ENCODE measurements at regions not wholly inside any gene's neighbourhood (a gene's known extent, or its start where the extent isn't known, plus 50 kb on each side); places are given as distances from the start of the nearest gene placed in this dataset.
"Not testable (repeated sequence)": the region's sequence is repeated elsewhere in the genome, so short reads cannot be mapped to it uniquely, and the experiment has no call there.

DNA sequence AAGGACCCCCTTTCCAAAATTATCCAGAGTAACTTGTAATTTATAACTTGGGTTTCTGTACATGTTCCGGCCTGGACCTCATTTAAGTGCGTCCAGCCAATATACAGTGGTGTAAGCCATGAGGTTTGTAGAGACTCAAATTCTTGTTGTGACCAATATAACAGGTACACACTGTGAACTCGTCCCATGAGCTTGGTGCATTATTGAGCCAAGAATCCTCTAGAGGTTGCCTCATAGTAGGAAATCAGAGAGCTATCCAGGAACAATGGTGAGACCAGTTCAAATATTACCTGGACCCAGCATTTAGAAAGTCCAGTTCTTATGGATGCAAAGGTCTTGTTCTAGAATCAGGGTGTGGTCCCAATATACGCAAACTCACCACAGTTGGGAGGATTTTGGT, 138.2 kb downstream of the NPIPB5 start:
- Histone ChIP-seq H3K4me3 (ENCODE audit: low read length in 2 of 2) (no peak overlapping the region), H3K4me1 (ENCODE audit: control insufficient read depth in 2 of 2, insufficient read depth in 2 of 2, low read length in 2 of 2) (no peaks in the 10 kb centered on the region), H3K27me3 (ENCODE audit: control insufficient read depth in 2 of 2, insufficient read depth in 2 of 2, low read length in 2 of 2) (peaks cover 8 to 19% of the 10 kb centered on the region in 2 donors)

DNA sequence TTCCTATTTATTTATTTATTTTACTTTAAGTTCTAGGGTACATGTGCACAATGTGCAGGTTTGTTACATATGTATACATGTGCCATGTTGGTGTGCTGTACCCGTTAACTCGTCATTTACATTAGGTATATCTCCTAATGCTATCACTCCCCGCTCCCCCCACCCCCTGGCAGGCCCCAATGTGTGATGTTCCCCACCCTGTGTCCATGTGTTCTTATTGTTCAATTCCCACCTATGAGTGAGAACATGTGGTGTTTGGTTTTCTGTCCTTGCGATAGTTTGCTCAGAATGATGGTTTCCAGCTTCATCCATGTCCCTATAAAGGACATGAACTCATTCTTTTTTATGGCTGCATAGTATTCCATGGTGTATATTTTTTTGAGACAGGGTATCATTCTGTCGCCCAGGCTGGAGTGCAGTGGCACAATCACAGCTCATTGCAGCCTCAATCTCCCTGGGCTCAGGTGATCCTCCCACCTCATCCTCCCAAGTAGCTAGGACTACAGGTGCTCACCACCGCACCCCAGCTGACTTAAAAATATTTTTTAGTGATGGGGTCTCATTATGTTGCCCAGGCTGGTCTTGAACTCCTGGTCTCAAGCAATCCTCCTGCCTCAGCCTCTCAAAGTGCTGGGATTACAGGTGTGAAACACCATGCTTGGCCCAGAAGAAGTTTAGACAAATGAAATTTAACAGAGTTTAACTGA, 140.6 kb downstream of the NPIPB5 start:
- H3K9me3 ChIP-seq (ENCODE audit: control insufficient read depth in 2 of 2, low read length in 2 of 2); H3K9ac ChIP-seq (ENCODE audit: low read depth in 1 of 2, low read length in 2 of 2); H3K36me3 ChIP-seq (ENCODE audit: control insufficient read depth in 2 of 2, insufficient read depth in 2 of 2, low read length in 2 of 2); H3K4me3 ChIP-seq (ENCODE audit: low read length in 2 of 2); H3K4me1 ChIP-seq (ENCODE audit: control insufficient read depth in 2 of 2, insufficient read depth in 2 of 2, low read length in 2 of 2); H3K27ac ChIP-seq (ENCODE audit: low read depth in 2 of 2, low read length in 2 of 2): not testable (repeated sequence)
- peaks cover 2 to 15% of the 10 kb centered on the region in 2 donors for H3K27me3 ChIP-seq (ENCODE audit: control insufficient read depth in 2 of 2, insufficient read depth in 2 of 2, low read length in 2 of 2)

More for the DNA sequence above, 138.2 kb downstream of the NPIPB5 start:
- Histone ChIP-seq H3K36me3 (ENCODE audit: control insufficient read depth in 2 of 2, insufficient read depth in 2 of 2, low read length in 2 of 2) (no peaks in the 10 kb centered on the region), H3K27ac (ENCODE audit: low read depth in 2 of 2, low read length in 2 of 2) (no peak overlapping the region), H3K9me3 (ENCODE audit: control insufficient read depth in 2 of 2, low read length in 2 of 2) (no peaks in the 10 kb centered on the region), H3K9ac (ENCODE audit: low read depth in 1 of 2, low read length in 2 of 2) (no peak overlapping the region)

DNA sequence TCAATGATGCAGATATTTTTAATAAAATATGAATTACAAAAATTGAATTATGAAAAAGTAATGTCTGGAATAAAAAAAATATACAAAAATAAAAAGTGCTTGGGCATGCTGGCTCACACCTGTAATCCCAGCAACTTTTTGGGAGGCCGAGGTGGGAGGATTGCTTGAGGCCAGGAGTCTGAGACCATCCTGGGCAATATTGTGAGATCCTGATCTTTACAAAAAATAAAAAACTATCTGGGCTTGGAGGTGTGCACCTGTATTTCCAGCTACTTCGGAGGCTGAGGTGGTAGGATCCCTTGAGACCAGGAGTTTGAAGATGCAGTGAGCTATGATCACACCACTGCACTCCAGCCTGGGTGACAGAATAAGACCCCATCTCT, 141.8 kb downstream of the NPIPB5 start:
- H3K4me3 ChIP-seq (ENCODE audit: low read length in 2 of 2) = no peak overlapping the region
- no peak overlapping the region for H3K27ac ChIP-seq (ENCODE audit: low read depth in 2 of 2, low read length in 2 of 2)
- no peaks in the 10 kb centered on the region for H3K9me3 ChIP-seq (ENCODE audit: control insufficient read depth in 2 of 2, low read length in 2 of 2)
- H3K27me3 ChIP-seq (ENCODE audit: control insufficient read depth in 2 of 2, insufficient read depth in 2 of 2, low read length in 2 of 2) = peaks cover 2 to 12% of the 10 kb centered on the region in 2 donors
- no peak overlapping the region for H3K9ac ChIP-seq (ENCODE audit: low read depth in 1 of 2, low read length in 2 of 2)
- H3K36me3 ChIP-seq (ENCODE audit: control insufficient read depth in 2 of 2, insufficient read depth in 2 of 2, low read length in 2 of 2) = no peaks in the 10 kb centered on the region
- no peaks in the 10 kb centered on the region for H3K4me1 ChIP-seq (ENCODE audit: control insufficient read depth in 2 of 2, insufficient read depth in 2 of 2, low read length in 2 of 2)

DNA sequence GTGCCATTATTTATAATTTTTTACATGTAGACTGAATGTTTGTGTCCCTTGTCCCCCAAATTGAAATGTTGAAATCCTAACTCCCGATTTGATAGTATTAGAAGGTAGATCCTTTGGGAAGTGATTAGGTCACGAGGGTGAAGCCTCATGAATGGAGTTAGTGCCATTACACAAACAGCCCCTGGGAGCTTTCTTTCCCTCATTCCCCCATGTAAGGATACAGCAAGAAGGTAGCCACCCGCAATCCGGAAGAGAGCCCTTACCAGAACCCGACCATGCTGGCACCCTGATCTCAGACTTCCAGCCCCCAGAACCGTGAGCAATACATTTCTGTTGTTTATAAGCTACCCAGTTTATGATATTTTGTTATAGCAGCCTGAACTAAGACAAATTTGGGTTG, 143.2 kb downstream of the NPIPB5 start:
- Histone ChIP-seq H3K4me3 (ENCODE audit: low read length in 2 of 2) (no peak overlapping the region), H3K36me3 (ENCODE audit: control insufficient read depth in 2 of 2, insufficient read depth in 2 of 2, low read length in 2 of 2) (no peaks in the 10 kb centered on the region), H3K27ac (ENCODE audit: low read depth in 2 of 2, low read length in 2 of 2) (no peak overlapping the region), H3K27me3 (ENCODE audit: control insufficient read depth in 2 of 2, insufficient read depth in 2 of 2, low read length in 2 of 2) (peaks cover 0 to 8% of the 10 kb centered on the region in 2 donors), H3K9me3 (ENCODE audit: control insufficient read depth in 2 of 2, low read length in 2 of 2) (no peaks in the 10 kb centered on the region), H3K9ac (ENCODE audit: low read depth in 1 of 2, low read length in 2 of 2) (no peak overlapping the region), H3K4me1 (ENCODE audit: control insufficient read depth in 2 of 2, insufficient read depth in 2 of 2, low read length in 2 of 2) (no peaks in the 10 kb centered on the region)

DNA sequence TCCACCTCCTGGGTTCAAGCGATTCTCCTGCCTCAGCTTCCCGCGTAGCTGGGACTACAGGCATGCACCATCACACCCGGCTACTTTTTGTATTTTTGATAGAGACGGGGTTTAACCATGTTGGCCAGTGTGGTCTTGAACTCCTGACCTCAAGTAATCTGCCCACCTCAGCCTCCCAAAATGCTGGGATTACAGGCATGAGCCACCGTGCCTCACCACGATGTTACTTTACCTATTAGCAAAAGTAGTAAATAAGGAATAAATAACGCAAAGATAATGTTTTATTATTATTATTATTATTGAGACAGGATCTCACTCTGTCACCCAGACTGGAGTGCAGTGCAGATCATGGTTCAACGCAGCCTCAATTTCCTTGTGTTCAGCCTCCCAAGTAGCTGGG, 145.9 kb downstream of the NPIPB5 start:
- not testable (repeated sequence) for H3K36me3 ChIP-seq (ENCODE audit: control insufficient read depth in 2 of 2, insufficient read depth in 2 of 2, low read length in 2 of 2); H3K9me3 ChIP-seq (ENCODE audit: control insufficient read depth in 2 of 2, low read length in 2 of 2); H3K27ac ChIP-seq (ENCODE audit: low read depth in 2 of 2, low read length in 2 of 2); H3K4me1 ChIP-seq (ENCODE audit: control insufficient read depth in 2 of 2, insufficient read depth in 2 of 2, low read length in 2 of 2); H3K27me3 ChIP-seq (ENCODE audit: control insufficient read depth in 2 of 2, insufficient read depth in 2 of 2, low read length in 2 of 2); H3K9ac ChIP-seq (ENCODE audit: low read depth in 1 of 2, low read length in 2 of 2); H3K4me3 ChIP-seq (ENCODE audit: low read length in 2 of 2)

DNA sequence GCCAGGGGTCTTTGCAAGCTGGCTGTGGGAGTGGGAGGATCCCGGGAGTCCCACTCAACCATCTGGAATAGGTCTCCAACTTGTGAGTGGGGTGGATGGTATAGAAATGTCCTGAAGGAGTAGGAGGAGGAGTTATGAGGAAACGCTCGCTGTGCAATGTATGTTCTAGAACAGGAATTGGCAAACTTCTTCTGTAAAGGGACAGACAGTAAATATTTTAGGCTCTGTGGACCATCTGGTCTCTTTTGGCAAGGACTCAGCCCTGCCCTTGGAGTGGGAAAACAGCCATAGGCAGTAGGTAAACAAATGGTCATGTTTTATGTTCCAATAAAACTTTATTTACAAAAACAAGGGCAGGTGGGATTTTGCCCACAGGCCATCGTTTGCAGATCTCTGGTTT, 149.2 kb downstream of the NPIPB5 start:
- Histone ChIP-seq H3K9ac (ENCODE audit: low read depth in 1 of 2, low read length in 2 of 2) (no peak overlapping the region), H3K36me3 (ENCODE audit: control insufficient read depth in 2 of 2, insufficient read depth in 2 of 2, low read length in 2 of 2) (no peaks in the 10 kb centered on the region), H3K4me1 (ENCODE audit: control insufficient read depth in 2 of 2, insufficient read depth in 2 of 2, low read length in 2 of 2) (no peaks in the 10 kb centered on the region), H3K9me3 (ENCODE audit: control insufficient read depth in 2 of 2, low read length in 2 of 2) (no peaks in the 10 kb centered on the region), H3K4me3 (ENCODE audit: low read length in 2 of 2) (no peak overlapping the region), H3K27ac (ENCODE audit: low read depth in 2 of 2, low read length in 2 of 2) (no peak overlapping the region), H3K27me3 (ENCODE audit: control insufficient read depth in 2 of 2, insufficient read depth in 2 of 2, low read length in 2 of 2) (peaks cover 0 to 7% of the 10 kb centered on the region in 2 donors)

DNA sequence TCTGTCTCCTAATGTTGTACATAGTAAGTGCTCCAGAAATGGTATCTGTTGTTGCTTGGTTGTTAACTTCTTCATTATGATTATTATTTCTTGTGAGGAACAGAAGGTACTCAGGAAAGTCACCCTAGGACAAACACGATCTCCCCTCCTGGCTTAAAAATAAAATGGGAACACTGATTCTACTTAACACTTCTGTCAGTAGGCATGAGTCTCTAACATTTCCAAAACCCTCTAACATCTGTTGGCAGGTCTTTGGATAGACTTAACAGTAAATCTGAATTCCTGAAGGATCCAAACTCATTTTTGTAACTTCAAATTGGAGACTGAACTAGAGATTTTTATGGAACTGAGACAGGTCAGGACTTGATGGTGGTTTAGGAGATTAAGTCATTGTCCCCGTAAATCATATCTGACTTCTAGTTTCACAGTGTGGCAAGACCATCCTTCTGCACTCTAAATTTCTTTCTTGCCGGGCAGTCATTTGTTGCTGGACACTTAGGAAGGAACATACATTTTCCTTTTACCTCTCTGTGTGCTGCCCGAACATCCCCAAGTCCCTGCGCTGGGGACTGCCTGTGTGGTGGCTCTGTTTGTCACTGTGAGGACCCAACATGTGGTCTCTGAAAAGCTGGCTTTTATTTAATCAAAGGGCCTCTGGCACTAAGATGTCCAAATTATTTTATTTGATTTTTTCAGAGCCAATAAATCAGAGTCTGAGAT, 149.9 kb downstream of the NPIPB5 start:
- Histone ChIP-seq H3K4me1 (ENCODE audit: control insufficient read depth in 2 of 2, insufficient read depth in 2 of 2, low read length in 2 of 2) (no peaks in the 10 kb centered on the region), H3K36me3 (ENCODE audit: control insufficient read depth in 2 of 2, insufficient read depth in 2 of 2, low read length in 2 of 2) (no peaks in the 10 kb centered on the region), H3K27ac (ENCODE audit: low read depth in 2 of 2, low read length in 2 of 2) (no peak overlapping the region), H3K27me3 (ENCODE audit: control insufficient read depth in 2 of 2, insufficient read depth in 2 of 2, low read length in 2 of 2) (peaks cover 0 to 9% of the 10 kb centered on the region in 2 donors), H3K9me3 (ENCODE audit: control insufficient read depth in 2 of 2, low read length in 2 of 2) (no peaks in the 10 kb centered on the region), H3K9ac (ENCODE audit: low read depth in 1 of 2, low read length in 2 of 2) (no peak overlapping the region), H3K4me3 (ENCODE audit: low read length in 2 of 2) (no peak overlapping the region)

DNA sequence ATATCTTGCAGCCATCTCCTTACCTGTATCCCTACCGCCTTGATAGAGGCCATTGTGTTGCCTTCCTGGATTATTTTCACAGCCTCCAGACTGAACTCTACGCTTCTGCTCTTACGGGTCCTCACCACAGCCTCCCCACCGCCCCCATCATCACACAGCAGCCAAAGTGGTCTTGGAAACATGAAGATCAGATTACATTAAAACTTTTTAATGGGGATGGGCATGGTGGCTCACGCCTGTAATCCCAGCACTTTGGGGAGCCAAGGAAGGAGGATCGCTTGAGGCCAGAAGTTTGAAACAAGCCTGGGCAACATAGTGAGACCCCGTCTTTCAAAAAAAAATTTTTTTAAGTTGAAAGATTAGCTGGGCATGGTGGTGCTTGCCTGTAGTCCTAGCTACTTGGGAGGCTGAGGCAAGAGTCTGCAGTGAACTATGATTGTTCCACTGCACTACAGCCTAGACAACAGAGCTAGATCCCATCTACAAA, 150.5 kb downstream of the NPIPB5 start:
- no peak overlapping the region for H3K9ac ChIP-seq (ENCODE audit: low read depth in 1 of 2, low read length in 2 of 2)
- no peak overlapping the region for H3K27ac ChIP-seq (ENCODE audit: low read depth in 2 of 2, low read length in 2 of 2)
- no peaks in the 10 kb centered on the region for H3K9me3 ChIP-seq (ENCODE audit: control insufficient read depth in 2 of 2, low read length in 2 of 2)
- no peaks in the 10 kb centered on the region for H3K36me3 ChIP-seq (ENCODE audit: control insufficient read depth in 2 of 2, insufficient read depth in 2 of 2, low read length in 2 of 2)
- H3K4me3 ChIP-seq (ENCODE audit: low read length in 2 of 2) = no peak overlapping the region
- peaks cover 0 to 9% of the 10 kb centered on the region in 2 donors for H3K27me3 ChIP-seq (ENCODE audit: control insufficient read depth in 2 of 2, insufficient read depth in 2 of 2, low read length in 2 of 2)
- no peaks in the 10 kb centered on the region for H3K4me1 ChIP-seq (ENCODE audit: control insufficient read depth in 2 of 2, insufficient read depth in 2 of 2, low read length in 2 of 2)

DNA sequence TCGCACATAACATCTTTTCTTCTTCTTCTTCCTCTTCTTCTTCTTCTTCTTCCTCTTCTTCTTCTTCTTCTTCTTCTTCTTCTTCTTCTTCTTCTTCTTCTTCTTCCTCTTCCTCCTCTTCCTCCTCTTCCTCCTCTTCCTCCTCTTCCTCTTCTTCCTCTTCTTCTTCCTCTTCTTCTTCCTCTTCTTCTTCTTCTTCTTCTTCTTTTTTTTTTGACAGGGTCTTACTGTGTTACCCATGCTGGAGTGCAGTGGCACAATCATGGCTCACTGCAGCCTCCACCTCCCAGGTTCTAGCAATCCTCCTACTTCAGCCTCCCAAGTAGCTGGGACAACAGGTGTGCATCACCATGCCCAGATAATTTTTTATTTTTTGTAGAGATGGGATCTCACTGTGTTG, 151.0 kb upstream of the HS3ST2 start:
- H3K27ac ChIP-seq (ENCODE audit: low read depth in 2 of 2, low read length in 2 of 2); H3K4me3 ChIP-seq (ENCODE audit: low read length in 2 of 2); H3K27me3 ChIP-seq (ENCODE audit: control insufficient read depth in 2 of 2, insufficient read depth in 2 of 2, low read length in 2 of 2); H3K9ac ChIP-seq (ENCODE audit: low read depth in 1 of 2, low read length in 2 of 2); H3K9me3 ChIP-seq (ENCODE audit: control insufficient read depth in 2 of 2, low read length in 2 of 2); H3K4me1 ChIP-seq (ENCODE audit: control insufficient read depth in 2 of 2, insufficient read depth in 2 of 2, low read length in 2 of 2); H3K36me3 ChIP-seq (ENCODE audit: control insufficient read depth in 2 of 2, insufficient read depth in 2 of 2, low read length in 2 of 2): not testable (repeated sequence)

DNA sequence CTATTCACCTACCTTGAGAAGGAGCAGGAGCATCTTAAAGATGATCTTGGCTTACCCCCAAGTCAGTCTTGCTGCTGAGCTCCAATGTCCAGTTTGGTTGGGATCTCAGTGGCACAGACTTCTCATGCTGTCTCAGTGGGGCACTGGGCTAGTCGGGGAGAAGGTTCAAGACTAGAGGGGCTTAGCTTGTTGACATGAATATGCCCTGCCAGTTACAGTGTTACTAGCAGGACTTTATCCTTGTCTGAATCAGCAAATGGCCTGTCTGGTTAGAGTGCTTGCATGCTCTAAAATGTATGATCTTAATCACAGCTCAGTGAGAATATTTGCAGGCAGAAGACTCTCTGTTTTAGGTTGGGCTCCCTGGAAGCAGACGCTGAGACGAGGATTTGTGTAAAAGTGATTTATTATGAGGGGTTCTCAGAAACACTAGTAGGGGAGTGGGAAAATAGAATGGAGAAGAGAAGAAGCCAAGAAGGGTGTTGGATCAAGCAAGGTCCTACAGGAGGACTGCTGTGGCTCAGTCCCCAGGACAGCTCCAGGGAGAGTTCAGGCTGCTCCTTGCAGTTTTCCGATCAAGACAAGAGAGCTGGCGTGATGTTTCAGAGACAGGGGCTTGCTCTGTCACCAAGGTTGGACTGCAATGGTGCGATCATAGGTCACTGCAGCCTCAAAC, 150.4 kb upstream of the HS3ST2 start:
- Histone ChIP-seq H3K4me1 (ENCODE audit: control insufficient read depth in 2 of 2, insufficient read depth in 2 of 2, low read length in 2 of 2) (no peaks in the 10 kb centered on the region), H3K36me3 (ENCODE audit: control insufficient read depth in 2 of 2, insufficient read depth in 2 of 2, low read length in 2 of 2) (no peaks in the 10 kb centered on the region), H3K27me3 (ENCODE audit: control insufficient read depth in 2 of 2, insufficient read depth in 2 of 2, low read length in 2 of 2) (peaks cover 0 to 9% of the 10 kb centered on the region in 2 donors), H3K9ac (ENCODE audit: low read depth in 1 of 2, low read length in 2 of 2) (no peak overlapping the region), H3K27ac (ENCODE audit: low read depth in 2 of 2, low read length in 2 of 2) (no peak overlapping the region), H3K9me3 (ENCODE audit: control insufficient read depth in 2 of 2, low read length in 2 of 2) (no peaks in the 10 kb centered on the region), H3K4me3 (ENCODE audit: low read length in 2 of 2) (no peak overlapping the region)

All from mucosa of rectum (tissue), 2 donors.